Activated CD8-positive, alpha-beta T cell treated with anti-CD3 and anti-CD28 coated beads for 36 hours (primary cell): ENCODE measurements at regions not wholly inside any gene's neighbourhood (a gene's known extent, or its start where the extent isn't known, plus 50 kb on each side); places are given as distances from the start of the nearest gene placed in this dataset.
A peak's percentile ranks its signal among the peaks of the same experiment; 100 is the strongest.

Source experiments
- ATAC-seq: fragments of 200-7000 bp; cut with Tn5 transposase; one replicate; pipeline ENCODE4 v1.10.0; 2021; ENCODE audit warnings: mild to moderate bottlenecking, moderate library complexity
- CTCF ChIA-PET: fragments of 350-600 bp; sonication (Branson Sonifier 250); formaldehyde crosslinking; loops from one replicate; lab custom pipeline; 2021; ENCODE audit warnings: antibody characterized with exemption; lab: Charles Lee
- POLR2A ChIA-PET: fragments of 350-600 bp; sonication (Branson Sonifier 250); formaldehyde crosslinking; loops from one replicate; lab custom pipeline; 2021; ENCODE audit warnings: antibody characterized with exemption; lab: Charles Lee
- DNase-seq: peaks from one replicate; pipeline ENCODE4 v3.0.0-alpha.2; 2020
- H3K27ac Mint-ChIP-seq: one replicate; pipeline ENCODE4 v1.8.0; 2021; ENCODE audit warnings: mild to moderate bottlenecking, mixed read lengths
- H3K27me3 Mint-ChIP-seq: one replicate; pipeline ENCODE4 v1.8.0; 2021; ENCODE audit warnings: mixed read lengths
- H3K36me3 Mint-ChIP-seq: one replicate; pipeline ENCODE4 v1.8.0; 2021; ENCODE audit warnings: low read depth, mixed read lengths
- H3K4me1 Mint-ChIP-seq: one replicate; pipeline ENCODE4 v1.8.0; 2021; ENCODE audit warnings: low read depth, mixed read lengths
- H3K4me3 Mint-ChIP-seq: one replicate; pipeline ENCODE4 v1.8.0; 2021; ENCODE audit warnings: mild to moderate bottlenecking, moderate library complexity, mixed read lengths
- H3K9me3 Mint-ChIP-seq: one replicate; pipeline ENCODE4 v1.8.0; 2021; ENCODE audit warnings: mixed read lengths
- CTCF ChIP-seq: fragments of 200-600 bp; IDR thresholded peaks from one replicate; pipeline ENCODE4 v1.8.0; 2022; ENCODE audit warnings: antibody characterized with exemption, mild to moderate bottlenecking
- intact Hi-C: fragments of 100-400 bp; cut with micrococcal nuclease; formaldehyde crosslinking; loops from one replicate; pipeline ENCODE4 v1.10.0; 2022

- H3K36me3 Mint-ChIP-seq, result no peaks in the 10 kb centered on the region
- no peak for DNase-seq
- no peak overlapping the region for H3K4me3 Mint-ChIP-seq
- H3K27me3 Mint-ChIP-seq, result peaks cover 7% of the 10 kb centered on the region
- intact Hi-C loops, result loop anchor here (10.0 kb wide), 1 partner anchor 953 kb away; no protein-coding TSS in a partner anchor
- no peak overlapping the region for H3K27ac Mint-ChIP-seq
- ChIA-PET POLR2A (no interaction called here), CTCF (no interaction called here)
- no peaks in the 10 kb centered on the region for H3K4me1 Mint-ChIP-seq
- no peaks in the 10 kb centered on the region for H3K9me3 Mint-ChIP-seq
- no peak for TF ChIP-seq CTCF
- ATAC-seq, result no peak
Observed at GRCh38 chr3:104561324-104561723, 805.4 kb upstream of the ALCAM start.

- peak; percentile 76 for TF ChIP-seq CTCF
- Mint-ChIP-seq H3K27ac (no peak overlapping the region), H3K27me3 (peaks cover 7% of the 10 kb centered on the region), H3K4me3 (no peak overlapping the region), H3K9me3 (no peaks in the 10 kb centered on the region), H3K4me1 (no peaks in the 10 kb centered on the region), H3K36me3 (no peaks in the 10 kb centered on the region)
- ChIA-PET POLR2A (interaction anchor here (0.6 kb wide), 1 partner anchor 74 kb away, joined by 3 read pairs; no protein-coding TSS in a partner anchor), CTCF (no interaction called here)
- ATAC-seq (peak; percentile 42), DNase-seq (peak; percentile 83)
- intact Hi-C loops, result loop anchor here (10.0 kb wide), 1 partner anchor 951 kb away; no protein-coding TSS in a partner anchor
Observed at GRCh38 chr3:104564045-104564643, 802.6 kb upstream of the ALCAM start.

DNA sequence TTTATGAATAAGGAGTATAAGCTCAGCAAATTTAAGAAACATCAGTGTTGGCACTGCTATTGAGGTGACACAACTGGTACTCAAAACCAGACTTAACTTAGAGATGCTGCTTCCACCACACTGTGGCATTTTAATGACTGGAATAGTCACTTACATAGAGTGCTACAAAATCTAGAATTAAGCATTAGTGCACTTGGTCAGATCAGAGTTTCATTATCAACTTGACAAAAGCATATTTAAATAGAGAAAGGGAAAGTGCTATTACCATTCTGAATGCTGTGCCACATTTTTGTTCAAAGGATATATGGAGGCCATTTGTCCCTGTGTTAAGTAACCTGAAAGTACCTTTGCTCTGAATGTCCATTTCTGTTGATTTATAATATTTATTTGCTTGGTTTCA lies 800.7 kb upstream of the ALCAM start:
- CTCF ChIA-PET, result interaction anchor here (1.1 kb wide), 1 partner anchor 13 kb away, joined by 3 read pairs; no protein-coding TSS in a partner anchor
- no peak for TF ChIP-seq CTCF
- peaks cover 7% of the 10 kb centered on the region for H3K27me3 Mint-ChIP-seq
- POLR2A ChIA-PET, result no interaction called here
- no peaks in the 10 kb centered on the region for H3K9me3 Mint-ChIP-seq
- intact Hi-C loops, result loop anchor here (10.0 kb wide), 1 partner anchor 949 kb away; no protein-coding TSS in a partner anchor
- ATAC-seq, result no peak
- H3K36me3 Mint-ChIP-seq, result no peaks in the 10 kb centered on the region
- no peak for DNase-seq
- H3K4me1 Mint-ChIP-seq, result no peaks in the 10 kb centered on the region
- H3K4me3 Mint-ChIP-seq, result no peak overlapping the region
- H3K27ac Mint-ChIP-seq, result no peak overlapping the region

DNA sequence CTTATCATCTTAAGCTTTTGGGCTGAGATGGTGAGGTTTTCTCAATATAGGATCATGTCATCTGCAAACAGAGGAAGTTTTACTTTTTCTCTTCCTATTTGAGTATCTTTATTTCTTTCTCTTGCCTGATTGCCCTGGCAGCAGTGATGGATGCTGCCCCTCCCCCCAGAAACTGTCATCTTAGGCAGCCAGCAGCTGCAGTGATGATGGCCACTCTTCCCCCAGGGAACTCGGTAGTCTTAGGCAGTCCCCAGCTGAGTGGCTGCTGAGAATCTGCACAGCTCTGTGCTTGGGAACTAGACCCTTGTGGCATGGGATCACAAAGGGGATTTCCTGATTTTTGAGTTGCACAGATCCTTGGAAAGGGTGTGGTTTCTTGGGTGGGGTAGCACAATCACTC lies 791.1 kb upstream of the ALCAM start:
- H3K36me3 Mint-ChIP-seq, result no peaks in the 10 kb centered on the region
- intact Hi-C loops, result no loop called here
- ChIA-PET CTCF (no interaction called here), POLR2A (no interaction called here)
- no peak overlapping the region for H3K27ac Mint-ChIP-seq
- DNase-seq (no peak), ATAC-seq (no peak)
- H3K4me3 Mint-ChIP-seq, result no peak overlapping the region
- H3K9me3 Mint-ChIP-seq, result peaks cover 21% of the 10 kb centered on the region
- H3K27me3 Mint-ChIP-seq, result peaks cover 2% of the 10 kb centered on the region
- H3K4me1 Mint-ChIP-seq, result no peaks in the 10 kb centered on the region
- TF ChIP-seq CTCF, result no peak

DNA sequence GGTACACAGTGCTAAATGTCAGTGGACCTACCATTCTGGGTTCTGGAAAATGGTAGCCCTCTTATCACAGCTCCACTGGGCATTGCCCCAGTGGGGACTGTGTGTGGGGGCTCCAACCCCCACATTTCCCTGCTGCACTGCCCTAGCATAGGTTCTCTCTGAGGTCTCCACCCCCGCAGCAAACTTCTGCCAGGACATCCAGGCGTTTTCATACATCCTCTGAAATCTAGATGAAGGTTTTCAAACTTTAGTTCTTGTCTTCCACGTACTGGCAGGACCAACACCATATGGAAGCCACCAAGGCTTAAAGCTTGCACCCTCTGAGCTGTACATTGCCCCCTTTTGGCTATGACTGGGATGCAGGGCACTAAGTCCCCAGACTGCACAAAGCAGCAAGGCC lies 788.2 kb upstream of the ALCAM start:
- Mint-ChIP-seq H3K4me1 (no peaks in the 10 kb centered on the region), H3K27me3 (peaks cover 4% of the 10 kb centered on the region), H3K27ac (no peak overlapping the region), H3K36me3 (no peaks in the 10 kb centered on the region), H3K9me3 (peaks cover 21% of the 10 kb centered on the region), H3K4me3 (no peak overlapping the region)
- DNase-seq (no peak), ATAC-seq (no peak)
- TF ChIP-seq CTCF, result no peak
- intact Hi-C loops, result no loop called here
- CTCF ChIA-PET, result no interaction called here
- POLR2A ChIA-PET, result no interaction called here
